H9 (cell line): ENCODE measurements at regions not wholly inside any gene's neighbourhood (a gene's known extent, or its start where the extent isn't known, plus 50 kb on each side); places are given as distances from the start of the nearest gene placed in this dataset.

Experiments
- DNase-seq: peaks from one replicate; pipeline ENCODE4 v3.0.0-alpha.2; 2017
- H2AFZ ChIP-seq: one replicate; pipeline ENCODE4 v1.6.1; 2013; ENCODE audit warnings: mild to moderate bottlenecking, low read length, control low read depth, moderate library complexity
- H2AK5ac ChIP-seq: 2 replicates; pipeline ENCODE4 v1.6.1; 2013; ENCODE audit warnings: low read length, control low read depth, mixed read lengths; ENCODE audit not compliant: insufficient read length
- H2BK120ac ChIP-seq: one replicate; pipeline ENCODE4 v1.6.1; 2013; ENCODE audit warnings: low read depth, mild to moderate bottlenecking, low read length, control low read depth, inconsistent platforms; ENCODE audit not compliant: poor library complexity, severe bottlenecking
- H2BK12ac ChIP-seq: 2 replicates; pipeline ENCODE4 v1.6.1; 2013; ENCODE audit warnings: low read length, control low read depth, mixed read lengths, low read depth; ENCODE audit not compliant: insufficient read length
- H2BK15ac ChIP-seq: 2 replicates; pipeline ENCODE4 v1.6.1; 2013; ENCODE audit warnings: low read depth, low read length, control low read depth
- H2BK20ac ChIP-seq: one replicate; pipeline ENCODE4 v1.6.1; 2013; ENCODE audit warnings: low read depth, mild to moderate bottlenecking, low read length, control low read depth, inconsistent platforms; ENCODE audit not compliant: poor library complexity, severe bottlenecking
- H2BK5ac ChIP-seq: 2 replicates; pipeline ENCODE4 v1.6.1; 2013; ENCODE audit warnings: low read length, control low read depth, mixed read lengths; ENCODE audit not compliant: insufficient read length
- H3K14ac ChIP-seq: 2 replicates; pipeline ENCODE4 v1.6.1; 2013; ENCODE audit warnings: low read length, control low read depth; ENCODE audit not compliant: insufficient read depth
- H3K18ac ChIP-seq: 2 replicates; pipeline ENCODE4 v1.6.1; 2013; ENCODE audit warnings: low read depth, mild to moderate bottlenecking, mixed read lengths, low read length, control low read depth; ENCODE audit not compliant: insufficient read length
- H3K23ac ChIP-seq: 2 replicates; pipeline ENCODE4 v1.6.1; 2013; ENCODE audit warnings: low read length, control low read depth, mixed read lengths, low read depth; ENCODE audit not compliant: insufficient read length
- H3K23me2 ChIP-seq: 2 replicates; pipeline ENCODE4 v1.6.1; 2013; ENCODE audit warnings: low read depth, mild to moderate bottlenecking, mixed read lengths, low read length, control low read depth; ENCODE audit not compliant: insufficient read length, poor library complexity, severe bottlenecking
- H3K27ac ChIP-seq: 2 replicates; pipeline ENCODE4 v1.5.1; 2013; ENCODE audit warnings: low read length, control low read depth, mixed read lengths, low read depth; ENCODE audit not compliant: insufficient read length
- H3K27me3 ChIP-seq: 2 replicates; pipeline ENCODE4 v1.6.1; 2013; ENCODE audit warnings: low read length, control low read depth, inconsistent platforms; ENCODE audit not compliant: insufficient read depth
- H3K4ac ChIP-seq: 2 replicates; pipeline ENCODE4 v1.6.1; 2013; ENCODE audit warnings: low read depth, mild to moderate bottlenecking, control low read depth, inconsistent platforms, low read length, moderate library complexity
- H3K4me1 ChIP-seq: 2 replicates; pipeline ENCODE4 v1.6.1; 2013; ENCODE audit warnings: low read length, control low read depth, inconsistent platforms; ENCODE audit not compliant: insufficient read depth
- H3K4me2 ChIP-seq: 2 replicates; pipeline ENCODE4 v1.6.1; 2013; ENCODE audit warnings: low read length, control low read depth, mixed read lengths; ENCODE audit not compliant: insufficient read length, insufficient read depth
- H3K56ac ChIP-seq: 2 replicates; pipeline ENCODE4 v1.6.1; 2013; ENCODE audit warnings: low read depth, mild to moderate bottlenecking, mixed read lengths, low read length, control low read depth; ENCODE audit not compliant: insufficient read length
- H3K79me1 ChIP-seq: 2 replicates; pipeline ENCODE4 v1.6.1; 2013; ENCODE audit warnings: low read depth, mild to moderate bottlenecking, moderate library complexity, low read length, control low read depth, inconsistent platforms; ENCODE audit not compliant: insufficient read depth, poor library complexity, severe bottlenecking
- H3K79me2 ChIP-seq: 2 replicates; pipeline ENCODE4 v1.6.1; 2013; ENCODE audit warnings: low read length, control low read depth, inconsistent platforms; ENCODE audit not compliant: insufficient read depth
- H3K9ac ChIP-seq: 2 replicates; pipeline ENCODE4 v1.6.1; 2013; ENCODE audit warnings: low read length, control low read depth, mixed read lengths; ENCODE audit not compliant: insufficient read length; ENCODE audit errors: extremely low read depth
- H3K9me3 ChIP-seq: one replicate; pipeline ENCODE4 v1.6.1; 2013; ENCODE audit warnings: low read depth, low read length, inconsistent platforms; ENCODE audit not compliant: control insufficient read depth
- H3T11ph ChIP-seq: one replicate; pipeline ENCODE4 v1.6.1; 2013; ENCODE audit warnings: mild to moderate bottlenecking, low read length, control low read depth, inconsistent platforms
- H4K20me1 ChIP-seq: one replicate; pipeline ENCODE4 v1.6.1; 2013; ENCODE audit not compliant: control insufficient read depth, insufficient read length, insufficient read depth
- H4K5ac ChIP-seq: 2 replicates; pipeline ENCODE4 v1.6.1; 2013; ENCODE audit warnings: low read depth, mild to moderate bottlenecking, mixed read lengths, low read length, control low read depth; ENCODE audit not compliant: insufficient read length
- H4K8ac ChIP-seq: replicated peaks from 2 replicates; pipeline ENCODE4 v1.6.1; 2013; ENCODE audit warnings: low read length, control low read depth, mixed read lengths, low read depth; ENCODE audit not compliant: insufficient read length
- H4K91ac ChIP-seq: 2 replicates; pipeline ENCODE4 v1.6.1; 2013; ENCODE audit warnings: low read depth, mild to moderate bottlenecking, moderate library complexity, mixed read lengths, low read length, control low read depth; ENCODE audit not compliant: insufficient read length
- H3K27ac Mint-ChIP-seq, 3 experiments: 2 replicates in 2 of 3; 3 replicates in 1 of 3; pipeline ENCODE4 v1.8.0; 2020 to 2021; ENCODE audit warnings: mixed read lengths in 3 of 3, mild to moderate bottlenecking in 1 of 3, moderate library complexity in 1 of 3
- H3K27me3 Mint-ChIP-seq: 2 replicates; pipeline ENCODE4 v1.8.0; 2021; ENCODE audit warnings: low read depth, mild to moderate bottlenecking, moderate library complexity, mixed read lengths
- H3K36me3 Mint-ChIP-seq, 3 experiments: 2 replicates in 2 of 3; 3 replicates in 1 of 3; pipeline ENCODE4 v1.8.0; 2020 to 2021; ENCODE audit warnings: low read depth in 3 of 3, mixed read lengths in 3 of 3; ENCODE audit not compliant: insufficient read depth in 1 of 3
- H3K4me1 Mint-ChIP-seq, 2 experiments: 2 replicates each; pipeline ENCODE4 v1.8.0; 2020; ENCODE audit warnings: mixed read lengths in 2 of 2
- H3K4me3 Mint-ChIP-seq, 2 experiments: 2 replicates in 1 of 2; 3 replicates in 1 of 2; pipeline ENCODE4 v1.8.0; 2020 to 2021; ENCODE audit warnings: mild to moderate bottlenecking in 2 of 2, mixed read lengths in 2 of 2, moderate library complexity in 1 of 2
- H3K9me3 Mint-ChIP-seq, 2 experiments: 2 replicates in 1 of 2; 3 replicates in 1 of 2; pipeline ENCODE4 v1.8.0; 2020; ENCODE audit warnings: mild to moderate bottlenecking in 2 of 2, mixed read lengths in 2 of 2, moderate library complexity in 1 of 2
- CTCF ChIP-seq: fragments of 200-600 bp; sonication (generic); conservative IDR thresholded peaks from 3 replicates; pipeline ENCODE4 v1.8.0; 2021; ENCODE audit warnings: antibody characterized with exemption, mild to moderate bottlenecking
- whole genome bisulfite sequencing: extraction: QIAGEN DNeasy Blood & Tissue Kit; methylation state at CpG from one replicate; pipeline ENCODE4 v1.1.7; 2013; ENCODE audit warnings: missing lambda C conversion rate, low lambda C conversion rate, mixed read lengths; ENCODE audit not compliant: insufficient read length; ENCODE audit errors: extremely low coverage; 5-methylcytosine and 5-hydroxymethylcytosine counted together

GRCh38 chr18:40944576-40944975, 1010.5 kb upstream of the PIK3C3 start:
- Histone ChIP-seq H3K56ac (no peak overlapping the region), H2BK15ac (no peak overlapping the region), H3K4ac (no peak overlapping the region), H3T11ph (no peak overlapping the region), H4K91ac (no peak overlapping the region), H3K9me3 (no peaks in the 10 kb centered on the region), H3K27ac (no peak overlapping the region), H2AFZ (no peak overlapping the region), H3K4me1 (no peaks in the 10 kb centered on the region), H3K9ac (no peak overlapping the region), H2BK20ac (no peak overlapping the region), H3K79me2 (no peaks in the 10 kb centered on the region), H3K23ac (no peak overlapping the region), H3K4me2 (no peak overlapping the region), H2BK120ac (no peak overlapping the region), H3K79me1 (no peaks in the 10 kb centered on the region), H4K8ac (no peak overlapping the region), H2AK5ac (no peak overlapping the region), H4K5ac (no peak overlapping the region), H4K20me1 (no peaks in the 10 kb centered on the region), H2BK5ac (no peak overlapping the region), H3K23me2 (no peaks in the 10 kb centered on the region), H3K18ac (no peak overlapping the region), H2BK12ac (no peak overlapping the region), H3K27me3 (no peaks in the 10 kb centered on the region), H3K14ac (no peak overlapping the region)
- Mint-ChIP-seq H3K27ac (no peak overlapping the region), H3K27me3 (no peaks in the 10 kb centered on the region), H3K4me3 (no peak overlapping the region), H3K4me1 (peaks cover 10 to 12% of the 10 kb centered on the region in 2 experiments), H3K36me3 (no peaks in the 10 kb centered on the region), H3K9me3 (no peaks in the 10 kb centered on the region)
- WGBS = no CpG with 5 or more reads among the region's 2 CpGs
- no peak for DNase-seq
- no peak for TF ChIP-seq CTCF
